HG02884 (cell line): ENCODE measurements at regions not wholly inside any gene's neighbourhood (a gene's known extent, or its start where the extent isn't known, plus 50 kb on each side); places are given as distances from the start of the nearest gene placed in this dataset.

Experiments
- ATAC-seq: cut with Tn5 transposase; IDR thresholded peaks from one replicate; pipeline ENCODE4 v1.9.1; 2021; ENCODE audit warnings: mild to moderate bottlenecking, moderate library complexity; ENCODE audit not compliant: unreplicated experiment

DNA sequence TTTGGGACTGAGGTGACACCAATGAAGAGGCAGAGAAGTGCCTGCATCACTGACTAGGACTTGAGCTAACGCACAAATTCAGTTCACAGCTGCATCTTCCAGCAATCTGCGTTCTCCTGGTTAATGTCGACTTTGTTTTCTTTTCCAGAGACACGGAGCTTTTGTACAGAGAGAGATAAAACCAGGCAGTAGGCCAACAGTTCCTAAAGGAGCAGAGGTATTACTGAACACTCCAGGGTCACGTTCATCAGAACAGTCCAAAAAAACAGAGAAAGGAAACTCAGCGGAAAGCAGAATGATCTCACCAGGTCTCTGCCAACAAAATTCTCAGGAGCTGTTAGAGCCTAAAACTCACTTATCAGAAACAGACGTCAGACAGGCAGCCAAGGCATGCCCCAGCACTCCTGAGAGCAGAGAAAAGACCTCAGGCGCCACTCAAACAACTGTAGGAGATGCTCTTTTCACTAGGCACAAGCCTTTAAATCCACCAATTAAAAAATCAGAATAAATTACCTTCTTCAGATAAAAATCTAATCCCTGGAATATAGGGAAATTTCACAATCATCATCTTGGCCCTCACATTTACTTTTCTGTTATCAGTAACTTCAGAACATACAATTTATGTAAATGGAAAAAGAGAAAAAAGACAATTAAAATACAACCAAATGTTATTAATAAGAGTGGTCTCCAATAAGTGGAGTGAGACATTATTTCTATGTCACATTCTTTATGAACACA lies 95.9 kb upstream of the SPTBN1 start:
- ATAC-seq, result no peak

DNA sequence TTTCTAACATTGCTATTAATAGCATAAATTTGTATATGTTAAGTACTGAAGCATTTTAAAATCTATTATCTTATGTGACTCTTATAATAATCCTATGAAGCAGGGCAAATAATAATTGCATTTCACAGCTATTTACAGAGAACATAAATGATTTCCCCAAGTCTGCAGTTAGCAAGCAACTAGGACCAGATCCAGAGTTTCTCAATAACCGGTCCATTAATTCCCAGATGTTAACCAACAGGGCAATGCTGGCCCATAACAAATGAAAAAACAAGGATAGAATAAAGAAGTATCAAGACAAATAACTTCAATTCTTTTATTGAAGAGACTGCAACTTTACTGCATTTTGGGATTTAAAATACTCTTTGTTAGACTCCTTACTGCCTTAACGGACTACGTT lies 91.7 kb upstream of the SPTBN1 start:
- ATAC-seq, result no peak

- ATAC-seq, result no peak
These were observed 90.5 kb upstream of the SPTBN1 start for GRCh38 chr2:54365661-54366060.

GRCh38 chr2:54366487-54367280 lies 89.4 kb upstream of the SPTBN1 start:
- ATAC-seq, result no peak

DNA sequence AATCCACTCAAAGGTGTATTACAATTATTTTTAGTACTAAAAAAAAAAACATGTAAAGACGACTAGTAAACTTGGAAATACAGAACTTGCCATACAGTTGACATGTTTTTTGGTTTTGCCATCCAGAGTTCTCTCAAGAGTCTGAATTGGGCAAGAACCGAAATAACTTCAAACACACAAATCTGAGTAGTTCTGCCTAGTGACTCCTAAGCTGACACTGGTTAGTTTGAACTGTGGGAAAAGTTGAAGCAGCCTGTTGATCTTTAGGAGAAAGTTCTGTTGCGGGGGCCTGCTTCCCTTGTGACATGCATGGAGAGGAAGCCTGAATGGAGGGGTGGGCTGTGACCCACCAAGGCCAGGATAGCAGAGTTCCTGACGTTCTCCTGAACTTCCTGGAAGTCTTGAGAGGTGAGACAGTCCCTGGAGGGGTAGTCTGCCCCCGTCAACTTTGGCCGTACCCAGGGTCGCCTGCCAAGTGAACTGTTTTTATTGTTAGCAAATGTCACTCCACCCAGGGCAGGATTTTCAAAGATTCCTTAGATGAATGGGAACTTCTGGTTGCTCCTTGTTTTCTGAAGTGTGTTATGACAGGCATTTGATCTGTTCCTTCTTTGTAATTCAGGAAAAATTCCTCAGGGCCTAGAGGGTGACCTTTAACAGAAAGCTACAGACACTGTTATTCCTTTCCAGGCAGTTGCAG lies 85.6 kb upstream of the SPTBN1 start:
- ATAC-seq, result no peak

GRCh38 chr2:54371460-54372065 lies 84.6 kb upstream of the SPTBN1 start:
- ATAC-seq, result no peak

DNA sequence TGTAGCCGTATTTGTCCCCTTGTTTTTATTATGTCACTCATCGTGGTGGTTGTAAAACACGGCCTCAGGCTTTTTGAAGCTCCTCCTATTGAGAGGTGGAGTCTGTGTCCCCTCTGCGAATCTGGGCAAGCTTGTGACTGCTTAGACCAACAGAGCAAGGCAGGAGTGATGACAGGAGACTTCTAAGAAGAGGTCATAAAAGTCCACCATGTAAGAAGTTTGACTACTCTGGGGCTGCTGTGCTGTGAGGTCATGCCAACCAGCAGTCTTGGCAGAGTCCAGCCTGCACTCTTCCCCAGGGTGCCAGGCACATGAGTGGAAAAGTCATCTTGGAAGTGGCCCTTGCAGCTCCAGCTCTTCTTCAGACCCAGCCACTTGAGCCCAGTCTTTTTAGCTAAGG lies 83.8 kb upstream of the SPTBN1 start:
- ATAC-seq, result no peak

- ATAC-seq, result no peak
These were observed 82.3 kb upstream of the SPTBN1 start for GRCh38 chr2:54373855-54374254.

- ATAC-seq, result no peak
These were observed 81.3 kb upstream of the SPTBN1 start for GRCh38 chr2:54374591-54375364.

- no peak for ATAC-seq
These were observed 78.7 kb upstream of the SPTBN1 start for GRCh38 chr2:54377451-54377850.

DNA sequence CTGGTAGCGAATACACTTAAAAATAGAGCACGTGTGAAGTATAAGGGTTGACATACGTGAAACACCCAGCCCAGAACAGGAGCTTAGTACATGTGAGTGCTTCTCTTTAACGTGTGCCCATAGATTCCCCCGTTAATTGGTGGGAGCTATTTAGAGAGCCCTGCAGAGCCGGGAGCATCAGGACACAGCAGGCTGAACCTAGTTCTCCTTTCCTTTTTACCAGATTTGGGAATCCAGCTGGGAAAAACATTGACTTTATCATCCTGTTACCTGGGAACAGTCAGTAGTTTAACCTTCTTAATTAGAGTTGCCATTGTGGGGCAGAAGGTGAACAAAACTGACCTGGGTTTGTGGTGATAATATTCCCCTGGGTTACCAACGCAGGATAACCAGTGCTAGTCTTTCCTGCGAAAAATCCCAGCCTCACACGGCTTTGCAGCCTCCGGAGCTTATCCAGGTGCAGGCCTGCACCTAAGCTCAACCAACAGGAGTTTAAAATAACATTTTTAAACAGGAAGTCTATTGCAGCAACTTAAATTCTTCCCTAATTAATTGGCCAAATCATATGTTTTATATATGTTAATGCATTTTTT lies 78.1 kb upstream of the SPTBN1 start:
- no peak for ATAC-seq

DNA sequence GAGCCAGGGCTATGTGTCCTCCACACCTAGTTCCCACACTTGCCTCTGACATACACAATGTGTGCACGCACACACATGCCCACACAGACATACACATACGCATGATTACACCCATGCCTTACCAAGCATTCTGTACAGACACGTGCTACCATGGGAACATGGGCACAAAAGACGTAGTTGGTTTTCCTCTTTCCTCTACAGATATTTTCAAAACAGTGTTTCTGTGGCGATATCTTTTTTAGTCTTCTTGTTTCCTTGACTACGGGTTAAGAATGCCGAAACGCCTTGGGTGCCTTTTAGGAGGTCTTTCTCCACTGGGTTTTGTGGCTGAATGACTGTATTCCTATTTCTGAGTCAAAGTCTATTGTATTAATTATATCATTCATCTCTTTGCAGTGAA lies 75.5 kb upstream of the SPTBN1 start:
- no peak for ATAC-seq

GRCh38 chr2:54381293-54381692 lies 74.8 kb upstream of the SPTBN1 start:
- ATAC-seq, result no peak

DNA sequence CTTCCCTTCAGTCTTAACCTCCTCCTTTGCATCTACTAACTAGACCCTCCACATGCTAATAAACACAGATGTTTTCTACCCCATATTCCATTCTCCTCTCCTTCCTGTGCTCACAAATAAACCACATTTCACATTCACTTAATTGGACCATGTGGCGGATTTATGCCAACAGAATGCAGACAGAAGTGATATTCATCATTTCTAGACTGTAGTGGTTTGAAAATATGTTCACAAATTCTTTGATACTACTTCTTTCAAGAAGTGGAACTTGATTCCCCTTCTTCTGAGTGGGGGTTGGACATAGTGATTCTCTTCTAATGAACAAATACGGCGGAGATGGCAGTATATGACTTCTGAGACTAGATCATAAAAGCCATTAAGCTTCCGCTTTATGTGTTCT lies 73.5 kb upstream of the SPTBN1 start:
- no peak for ATAC-seq

- no peak for ATAC-seq
These were observed 71.6 kb upstream of the SPTBN1 start for GRCh38 chr2:54384301-54385203.

DNA sequence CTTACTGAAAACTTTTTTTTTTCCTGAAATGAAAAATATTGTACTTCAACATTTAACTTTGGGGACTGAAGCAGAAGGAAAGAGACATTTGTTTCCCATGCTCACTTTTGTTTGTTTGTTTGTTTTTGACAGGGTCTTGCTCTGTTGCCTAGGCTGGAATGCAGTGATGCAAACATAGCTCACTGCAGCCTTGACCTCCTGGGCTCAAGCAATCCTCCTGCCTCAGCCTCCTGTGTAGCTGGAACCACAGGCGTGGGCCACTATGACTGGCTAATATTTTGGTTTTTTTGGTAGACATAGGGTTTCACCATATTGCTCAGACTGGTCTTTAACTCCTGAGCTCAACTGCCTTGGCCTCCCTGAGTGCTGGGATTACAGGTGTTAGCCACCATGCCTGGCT lies 70.9 kb upstream of the SPTBN1 start:
- no peak for ATAC-seq

- no peak for ATAC-seq
These were observed 69.5 kb upstream of the SPTBN1 start for GRCh38 chr2:54386585-54386984.

GRCh38 chr2:54387059-54387991 lies 68.8 kb upstream of the SPTBN1 start:
- ATAC-seq, result no peak
